PC-9 (cell line): ENCODE measurements at regions not wholly inside any gene's neighbourhood (a gene's known extent, or its start where the extent isn't known, plus 50 kb on each side); places are given as distances from the start of the nearest gene placed in this dataset.

Experiments used
- BruUV-seq: library from RNA; stranded (reverse); fragments of 400-500 nt; replicated peaks from 2 replicates; lab custom pipeline; 2021; lab: Mats Ljungman, UMichigan
- CTCF ChIA-PET: fragments of 300-600 bp; sonication (Branson Sonifier 250); formaldehyde crosslinking; loops from one replicate; lab custom pipeline; 2022; ENCODE audit warnings: antibody characterized with exemption; lab: Charles Lee
- POLR2A ChIA-PET: fragments of 300-600 bp; sonication (Branson Sonifier 250); formaldehyde crosslinking; loops from one replicate; lab custom pipeline; 2022; ENCODE audit warnings: antibody characterized with exemption; ENCODE audit not compliant: unreplicated experiment; lab: Charles Lee
- DNase-seq, 2 experiments: peaks; one replicate each; pipeline versions ENCODE4 v3.0.0 to v3.0.0-alpha.2; 2015 to 2022; ENCODE audit warnings: mixed read lengths in 1 of 2
- H2AFZ ChIP-seq: fragments of 200-600 bp; sonication (generic); 2 replicates; pipeline ENCODE4 v1.8.1; 2017; ENCODE audit warnings: antibody characterized with exemption
- H3F3A ChIP-seq: fragments of 200-600 bp; sonication (generic); 2 replicates; pipeline ENCODE4 v1.8.1; 2017; ENCODE audit warnings: antibody characterized with exemption, mild to moderate bottlenecking, low read depth; ENCODE audit not compliant: insufficient read depth
- H3K27ac ChIP-seq: fragments of 200-600 bp; sonication (generic); 2 replicates; pipeline ENCODE4 v1.6.1; 2016; ENCODE audit warnings: mixed run types
- H3K27me3 ChIP-seq: fragments of 200-600 bp; sonication (generic); 2 replicates; pipeline ENCODE4 v1.6.1; 2016; ENCODE audit warnings: low read depth, mixed run types; ENCODE audit not compliant: insufficient read depth
- H3K36me3 ChIP-seq: fragments of 200-600 bp; sonication (generic); 2 replicates; pipeline ENCODE4 v1.6.1; 2016; ENCODE audit warnings: low read depth, mixed run types
- H3K4me1 ChIP-seq: fragments of 200-600 bp; sonication (generic); replicated peaks from 2 replicates; pipeline ENCODE4 v1.6.1; 2016; ENCODE audit warnings: mixed run types; ENCODE audit not compliant: insufficient read depth
- H3K4me2 ChIP-seq: fragments of 200-600 bp; sonication (generic); 2 replicates; pipeline ENCODE4 v1.6.1; 2017; ENCODE audit warnings: mixed run types
- H3K4me3 ChIP-seq: fragments of 200-600 bp; sonication (generic); 2 replicates; pipeline ENCODE4 v1.6.1; 2016; ENCODE audit warnings: mixed run types
- H3K79me2 ChIP-seq: fragments of 200-600 bp; sonication (generic); 2 replicates; pipeline ENCODE4 v1.6.1; 2017; ENCODE audit warnings: low read depth, mixed run types
- H3K9me2 ChIP-seq: fragments of 200-600 bp; sonication (generic); 2 replicates; pipeline ENCODE4 v1.8.1; 2017; ENCODE audit warnings: mild to moderate bottlenecking; ENCODE audit not compliant: insufficient read depth
- H3K9me3 ChIP-seq: fragments of 200-600 bp; sonication (generic); 2 replicates; pipeline ENCODE4 v1.8.1; 2016; ENCODE audit warnings: low read depth; ENCODE audit not compliant: insufficient read depth
- H4K20me1 ChIP-seq: fragments of 200-600 bp; sonication (generic); 2 replicates; pipeline ENCODE4 v1.8.1; 2017; ENCODE audit not compliant: insufficient read depth
- CTCF ChIP-seq: fragments of 200-600 bp; sonication (generic); conservative IDR thresholded peaks from 2 replicates; pipeline ENCODE4 v1.6.1; 2017; ENCODE audit warnings: mixed run types, antibody characterized with exemption, mild to moderate bottlenecking, moderate library complexity
- EZH2 ChIP-seq: fragments of 200-600 bp; sonication (generic); IDR thresholded peaks from 2 replicates; pipeline ENCODE4 v1.8.0; 2017; ENCODE audit warnings: antibody characterized with exemption, low read depth
- intact Hi-C: fragments of 100-400 bp; cut with micrococcal nuclease; formaldehyde crosslinking; loops from one replicate; pipeline ENCODE4 v1.10.0; 2022; ENCODE audit not compliant: unreplicated experiment

- Histone ChIP-seq H4K20me1 (no peaks in the 10 kb centered on the region), H3K4me2 (no peak overlapping the region), H2AFZ (no peak overlapping the region), H3F3A (no peaks in the 10 kb centered on the region), H3K36me3 (no peaks in the 10 kb centered on the region), H3K4me3 (no peak overlapping the region), H3K9me3 (no peaks in the 10 kb centered on the region), H3K27ac (no peak overlapping the region), H3K27me3 (peaks cover 13% of the 10 kb centered on the region), H3K79me2 (no peaks in the 10 kb centered on the region), H3K9me2 (no peaks in the 10 kb centered on the region), H3K4me1 (no peaks in the 10 kb centered on the region)
- intact Hi-C loops = no loop called here
- CTCF ChIA-PET = no interaction called here
- POLR2A ChIA-PET = no interaction called here
- no peak for DNase-seq
- BruUV-seq = no TSS peak
- TF ChIP-seq CTCF = no peak
- no peak for TF ChIP-seq EZH2
These were observed 69.4 kb upstream of the GSC start for GRCh38 chr14:94839348-94839747.

- Histone ChIP-seq H2AFZ (no peak overlapping the region), H3K27ac (no peak overlapping the region), H3K4me2 (no peak overlapping the region), H3K36me3 (no peaks in the 10 kb centered on the region), H3K79me2 (no peaks in the 10 kb centered on the region), H3K9me3 (no peaks in the 10 kb centered on the region), H3K27me3 (peaks cover 2% of the 10 kb centered on the region; the same call in 1 of the 2 replicates), H3K4me1 (no peaks in the 10 kb centered on the region), H3F3A (no peaks in the 10 kb centered on the region), H3K9me2 (no peaks in the 10 kb centered on the region), H3K4me3 (no peak overlapping the region), H4K20me1 (no peaks in the 10 kb centered on the region)
- POLR2A ChIA-PET = no interaction called here
- DNase-seq = no peak
- TF ChIP-seq EZH2 (no peak), CTCF (no peak)
- CTCF ChIA-PET = no interaction called here
- intact Hi-C loops = no loop called here
- no TSS peak for BruUV-seq
These were observed 66.9 kb upstream of the GSC start for GRCh38 chr14:94836849-94837248.

GRCh38 chr14:94833633-94834032 lies 63.7 kb upstream of the GSC start:
- Histone ChIP-seq H3K4me2 (no peak overlapping the region), H3K79me2 (no peaks in the 10 kb centered on the region), H3K27ac (no peak overlapping the region), H3K36me3 (no peaks in the 10 kb centered on the region), H2AFZ (no peak overlapping the region), H3K9me3 (no peaks in the 10 kb centered on the region), H3K27me3 (no peaks in the 10 kb centered on the region), H3F3A (no peaks in the 10 kb centered on the region), H3K4me1 (no peaks in the 10 kb centered on the region), H4K20me1 (no peaks in the 10 kb centered on the region), H3K4me3 (no peak overlapping the region), H3K9me2 (no peaks in the 10 kb centered on the region)
- no TSS peak for BruUV-seq
- POLR2A ChIA-PET = no interaction called here
- no peak for TF ChIP-seq EZH2
- TF ChIP-seq CTCF = no peak
- DNase-seq = no peak
- CTCF ChIA-PET = no interaction called here
- intact Hi-C loops = no loop called here
